ENCODE measurements at regions not wholly inside any gene's neighbourhood (a gene's known extent, or its start where the extent isn't known, plus 50 kb on each side); places are given as distances from the start of the nearest gene placed in this dataset.

DNA sequence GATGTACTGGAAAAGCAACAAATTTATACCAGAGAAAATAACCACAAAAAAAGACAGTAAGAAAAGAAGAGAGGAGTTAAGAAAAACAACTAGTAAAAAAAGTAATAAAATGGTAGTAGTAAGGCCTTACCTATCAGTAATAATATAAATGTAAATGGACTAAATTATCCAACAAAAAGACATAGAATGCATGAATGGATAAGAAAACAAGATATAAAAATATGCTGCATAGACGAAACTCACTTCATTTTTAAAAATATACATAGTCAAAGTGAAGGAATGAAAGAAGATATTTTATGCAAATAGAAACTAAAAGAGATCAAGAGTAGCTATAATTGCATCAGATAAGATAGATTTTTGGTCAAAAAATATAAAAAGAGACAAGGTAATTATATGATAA is 739.1 kb downstream of the DNAJB9 start:
- ATAC-seq = no peak
- TF ChIP-seq, protein P1, sequence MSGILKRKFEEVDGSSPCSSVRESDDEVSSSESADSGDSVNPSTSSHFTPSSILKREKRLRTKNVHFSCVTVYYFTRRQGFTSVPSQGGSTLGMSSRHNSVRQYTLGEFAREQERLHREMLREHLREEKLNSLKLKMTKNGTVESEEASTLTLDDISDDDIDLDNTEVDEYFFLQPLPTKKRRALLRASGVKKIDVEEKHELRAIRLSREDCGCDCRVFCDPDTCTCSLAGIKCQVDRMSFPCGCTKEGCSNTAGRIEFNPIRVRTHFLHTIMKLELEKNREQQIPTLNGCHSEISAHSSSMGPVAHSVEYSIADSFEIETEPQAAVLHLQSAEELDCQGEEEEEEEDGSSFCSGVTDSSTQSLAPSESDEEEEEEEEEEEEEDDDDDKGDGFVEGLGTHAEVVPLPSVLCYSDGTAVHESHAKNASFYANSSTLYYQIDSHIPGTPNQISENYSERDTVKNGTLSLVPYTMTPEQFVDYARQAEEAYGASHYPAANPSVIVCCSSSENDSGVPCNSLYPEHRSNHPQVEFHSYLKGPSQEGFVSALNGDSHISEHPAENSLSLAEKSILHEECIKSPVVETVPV (CRISPR knock-in tag; IDR thresholded peaks at IDR 0.05) = no peak
- TF ChIP-seq CSDC2 (CRISPR knock-in tag; IDR thresholded peaks at IDR 0.05) = no peak
- TF ChIP-seq, protein P2, sequence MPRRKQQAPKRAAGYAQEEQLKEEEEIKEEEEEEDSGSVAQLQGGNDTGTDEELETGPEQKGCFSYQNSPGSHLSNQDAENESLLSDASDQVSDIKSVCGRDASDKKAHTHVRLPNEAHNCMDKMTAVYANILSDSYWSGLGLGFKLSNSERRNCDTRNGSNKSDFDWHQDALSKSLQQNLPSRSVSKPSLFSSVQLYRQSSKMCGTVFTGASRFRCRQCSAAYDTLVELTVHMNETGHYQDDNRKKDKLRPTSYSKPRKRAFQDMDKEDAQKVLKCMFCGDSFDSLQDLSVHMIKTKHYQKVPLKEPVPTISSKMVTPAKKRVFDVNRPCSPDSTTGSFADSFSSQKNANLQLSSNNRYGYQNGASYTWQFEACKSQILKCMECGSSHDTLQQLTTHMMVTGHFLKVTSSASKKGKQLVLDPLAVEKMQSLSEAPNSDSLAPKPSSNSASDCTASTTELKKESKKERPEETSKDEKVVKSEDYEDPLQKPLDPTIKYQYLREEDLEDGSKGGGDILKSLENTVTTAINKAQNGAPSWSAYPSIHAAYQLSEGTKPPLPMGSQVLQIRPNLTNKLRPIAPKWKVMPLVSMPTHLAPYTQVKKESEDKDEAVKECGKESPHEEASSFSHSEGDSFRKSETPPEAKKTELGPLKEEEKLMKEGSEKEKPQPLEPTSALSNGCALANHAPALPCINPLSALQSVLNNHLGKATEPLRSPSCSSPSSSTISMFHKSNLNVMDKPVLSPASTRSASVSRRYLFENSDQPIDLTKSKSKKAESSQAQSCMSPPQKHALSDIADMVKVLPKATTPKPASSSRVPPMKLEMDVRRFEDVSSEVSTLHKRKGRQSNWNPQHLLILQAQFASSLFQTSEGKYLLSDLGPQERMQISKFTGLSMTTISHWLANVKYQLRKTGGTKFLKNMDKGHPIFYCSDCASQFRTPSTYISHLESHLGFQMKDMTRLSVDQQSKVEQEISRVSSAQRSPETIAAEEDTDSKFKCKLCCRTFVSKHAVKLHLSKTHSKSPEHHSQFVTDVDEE (CRISPR knock-in tag; IDR thresholded peaks at IDR 0.05) = no peak
- no peak for TF ChIP-seq ZNF565 (CRISPR knock-in tag; conservative IDR thresholded peaks at IDR 0.05; ENCODE audit: low read depth)
- no peak for TF ChIP-seq RARB (CRISPR knock-in tag; IDR thresholded peaks at IDR 0.05)
- TF ChIP-seq, protein P3, sequence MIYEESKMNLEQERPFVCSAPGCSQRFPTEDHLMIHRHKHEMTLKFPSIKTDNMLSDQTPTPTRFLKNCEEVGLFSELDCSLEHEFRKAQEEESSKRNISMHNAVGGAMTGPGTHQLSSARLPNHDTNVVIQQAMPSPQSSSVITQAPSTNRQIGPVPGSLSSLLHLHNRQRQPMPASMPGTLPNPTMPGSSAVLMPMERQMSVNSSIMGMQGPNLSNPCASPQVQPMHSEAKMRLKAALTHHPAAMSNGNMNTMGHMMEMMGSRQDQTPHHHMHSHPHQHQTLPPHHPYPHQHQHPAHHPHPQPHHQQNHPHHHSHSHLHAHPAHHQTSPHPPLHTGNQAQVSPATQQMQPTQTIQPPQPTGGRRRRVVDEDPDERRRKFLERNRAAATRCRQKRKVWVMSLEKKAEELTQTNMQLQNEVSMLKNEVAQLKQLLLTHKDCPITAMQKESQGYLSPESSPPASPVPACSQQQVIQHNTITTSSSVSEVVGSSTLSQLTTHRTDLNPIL (CRISPR knock-in tag; IDR thresholded peaks at IDR 0.05; ENCODE audit: low read depth) = no peak
- TF ChIP-seq GLIS3 (CRISPR knock-in tag; IDR thresholded peaks at IDR 0.05) = no peak
- no peak for TF ChIP-seq ISL1 (CRISPR knock-in tag; IDR thresholded peaks at IDR 0.05)
- TF ChIP-seq OSR1 (CRISPR knock-in tag; IDR thresholded peaks at IDR 0.05) = no peak
- TF ChIP-seq, protein P4, sequence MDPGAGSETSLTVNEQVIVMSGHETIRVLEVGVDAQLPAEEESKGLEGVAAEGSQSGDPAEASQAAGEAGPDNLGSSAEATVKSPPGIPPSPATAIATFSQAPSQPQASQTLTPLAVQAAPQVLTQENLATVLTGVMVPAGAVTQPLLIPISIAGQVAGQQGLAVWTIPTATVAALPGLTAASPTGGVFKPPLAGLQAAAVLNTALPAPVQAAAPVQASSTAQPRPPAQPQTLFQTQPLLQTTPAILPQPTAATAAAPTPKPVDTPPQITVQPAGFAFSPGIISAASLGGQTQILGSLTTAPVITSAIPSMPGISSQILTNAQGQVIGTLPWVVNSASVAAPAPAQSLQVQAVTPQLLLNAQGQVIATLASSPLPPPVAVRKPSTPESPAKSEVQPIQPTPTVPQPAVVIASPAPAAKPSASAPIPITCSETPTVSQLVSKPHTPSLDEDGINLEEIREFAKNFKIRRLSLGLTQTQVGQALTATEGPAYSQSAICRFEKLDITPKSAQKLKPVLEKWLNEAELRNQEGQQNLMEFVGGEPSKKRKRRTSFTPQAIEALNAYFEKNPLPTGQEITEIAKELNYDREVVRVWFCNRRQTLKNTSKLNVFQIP (CRISPR knock-in tag; IDR thresholded peaks at IDR 0.05; ENCODE audit: borderline replicate concordance, low read depth) = no peak
- no peak for TF ChIP-seq ESRRG (CRISPR knock-in tag; IDR thresholded peaks at IDR 0.05)
- TF ChIP-seq TCF4 (CRISPR knock-in tag; IDR thresholded peaks at IDR 0.05; ENCODE audit: borderline replicate concordance) = no peak
- TF ChIP-seq ZFP3 (CRISPR knock-in tag; IDR thresholded peaks at IDR 0.05) = no peak
- no peak for TF ChIP-seq ZNF8 (CRISPR knock-in tag; IDR thresholded peaks at IDR 0.05)
- no peak for TF ChIP-seq SNAI2 (CRISPR knock-in tag; IDR thresholded peaks at IDR 0.05)

DNA sequence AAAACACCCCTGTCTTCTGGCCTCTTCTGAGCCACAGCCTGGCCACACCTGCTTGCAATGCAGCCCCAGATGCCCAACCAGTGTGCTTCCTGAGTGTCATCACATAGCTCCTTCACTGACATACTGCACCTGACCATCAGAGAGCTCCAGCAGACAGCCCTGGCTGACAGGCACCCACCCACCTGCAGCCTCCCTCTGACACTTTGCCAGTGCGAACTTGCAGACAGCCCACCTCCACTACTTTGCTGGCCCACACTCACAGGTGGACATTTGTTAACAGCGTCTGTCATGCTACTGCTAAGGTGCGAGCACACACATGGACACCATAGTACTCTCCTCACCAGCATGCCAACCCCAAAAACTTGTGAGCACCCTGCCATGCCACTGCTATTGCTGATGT is 740.1 kb downstream of the DNAJB9 start:
- TF ChIP-seq GLIS3 (CRISPR knock-in tag; IDR thresholded peaks at IDR 0.05) (no peak), TOX (CRISPR knock-in tag; IDR thresholded peaks at IDR 0.05; ENCODE audit: borderline replicate concordance) (no peak), TCF4 (CRISPR knock-in tag; IDR thresholded peaks at IDR 0.05; ENCODE audit: borderline replicate concordance) (no peak), ARNTL (CRISPR knock-in tag; IDR thresholded peaks at IDR 0.05; ENCODE audit: borderline replicate concordance, low read depth) (no peak), SNAI2 (CRISPR knock-in tag; IDR thresholded peaks at IDR 0.05) (no peak), ZNF8 (CRISPR knock-in tag; IDR thresholded peaks at IDR 0.05) (no peak), ISL1 (CRISPR knock-in tag; IDR thresholded peaks at IDR 0.05) (no peak), BACH2 (CRISPR knock-in tag; IDR thresholded peaks at IDR 0.05; ENCODE audit: borderline replicate concordance) (no peak)
- TF ChIP-seq, protein P2 (CRISPR knock-in tag; IDR thresholded peaks at IDR 0.05) = no peak
- ATAC-seq = no peak

DNA sequence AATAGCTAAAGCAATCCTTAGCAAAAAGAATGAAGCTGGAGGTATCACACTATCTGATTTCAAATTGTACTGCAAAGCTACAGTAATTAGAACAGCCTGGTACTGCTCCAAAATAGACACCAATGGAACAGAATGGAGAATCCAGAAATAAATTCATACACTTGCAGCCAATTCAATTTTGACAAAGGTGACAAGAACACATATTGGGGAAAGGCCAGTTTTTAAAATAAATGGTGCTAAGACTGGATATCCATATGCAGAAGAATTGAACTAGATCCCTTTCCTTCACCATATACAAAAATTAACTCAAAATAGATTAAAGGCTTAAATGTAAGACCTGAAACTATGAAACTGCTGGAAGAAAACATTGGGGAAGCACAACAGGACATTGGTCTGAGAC is 748.5 kb downstream of the DNAJB9 start:
- no peak for ATAC-seq
- TF ChIP-seq GLIS3 (CRISPR knock-in tag; IDR thresholded peaks at IDR 0.05) = no peak

DNA sequence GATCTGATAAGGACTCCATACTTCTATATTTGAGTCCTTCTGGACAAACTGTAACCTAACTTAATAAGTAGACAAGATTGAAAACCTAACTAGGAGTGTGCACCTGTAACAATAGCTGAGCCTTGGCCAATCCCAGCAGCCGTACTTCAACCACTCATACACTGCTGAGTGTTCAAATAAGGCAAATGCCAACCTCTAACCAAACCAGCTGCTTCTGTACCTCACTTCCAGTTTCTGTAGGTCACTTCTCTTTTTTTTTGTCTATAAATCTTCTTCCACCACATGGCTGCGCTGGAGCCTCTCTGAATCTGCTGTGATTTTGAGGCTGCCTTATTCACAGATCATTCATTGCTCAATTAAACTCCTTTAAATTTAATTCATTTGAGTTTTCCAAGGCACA is 753.2 kb downstream of the DNAJB9 start:
- no peak for ATAC-seq
- no peak for TF ChIP-seq TCF4 (CRISPR knock-in tag; IDR thresholded peaks at IDR 0.05; ENCODE audit: borderline replicate concordance)
- no peak for TF ChIP-seq ZNF8 (CRISPR knock-in tag; IDR thresholded peaks at IDR 0.05)

All from SK-N-SH treated with all-trans-retinoic acid at 6 μM for 48 hours (cell line).